Panc1 (cell line): ENCODE measurements at regions not wholly inside any gene's neighbourhood (a gene's known extent, or its start where the extent isn't known, plus 50 kb on each side); places are given as distances from the start of the nearest gene placed in this dataset.

Source experiments
- ATAC-seq: fragments of 200-7000 bp; cut with Tn5 transposase; 2 replicates; pipeline ENCODE4 v1.9.1; 2020; ENCODE audit warnings: mild to moderate bottlenecking, moderate library complexity
- BruUV-seq: library from RNA; stranded (reverse); fragments of 400-500 nt; replicated peaks from 2 replicates; lab custom pipeline; 2021; lab: Mats Ljungman, UMichigan
- CTCF ChIA-PET: fragments of 300-600 bp; sonication (Branson Sonifier 250); formaldehyde crosslinking; loops from one replicate; lab custom pipeline; 2022; ENCODE audit warnings: antibody characterized with exemption; lab: Charles Lee
- POLR2A ChIA-PET: fragments of 300-600 bp; sonication (Branson Sonifier 250); formaldehyde crosslinking; loops from one replicate; lab custom pipeline; 2022; ENCODE audit warnings: antibody characterized with exemption; lab: Charles Lee
- DNase-seq: peaks from one replicate; pipeline ENCODE4 v3.0.0-alpha.2; 2010; ENCODE audit warnings: low read depth, low spot score
- H3K27ac ChIP-seq: 2 replicates; pipeline ENCODE4 v1.5.1; 2011; ENCODE audit warnings: mild to moderate bottlenecking, low read length, inconsistent platforms
- H3K27me3 ChIP-seq: fragments of 200-500 bp; sonication (Bioruptor generic); 2 replicates; pipeline ENCODE4 v1.6.0; 2014; ENCODE audit warnings: low read length, inconsistent platforms; ENCODE audit not compliant: control insufficient read depth, insufficient read depth
- H3K36me3 ChIP-seq: fragments of 200-500 bp; sonication (Bioruptor generic); 2 replicates; pipeline ENCODE4 v1.5.1; 2014; ENCODE audit warnings: inconsistent platforms, mild to moderate bottlenecking, low read length, moderate library complexity; ENCODE audit not compliant: control insufficient read depth, insufficient read depth
- H3K4me1 ChIP-seq: 2 replicates; pipeline ENCODE4 v1.5.1; 2011; ENCODE audit warnings: inconsistent platforms, mild to moderate bottlenecking, low read length, moderate library complexity; ENCODE audit not compliant: control insufficient read depth, insufficient read depth
- H3K4me3 ChIP-seq, 2 experiments: 2 replicates each; pipeline ENCODE4 v1.5.1; 2011 to 2012; ENCODE audit warnings: low read depth in 2 of 2, low read length in 2 of 2, mild to moderate bottlenecking in 2 of 2, inconsistent platforms in 1 of 2, moderate library complexity in 1 of 2
- H3K9me3 ChIP-seq: fragments of 200-500 bp; sonication (Bioruptor generic); 2 replicates; pipeline ENCODE4 v1.5.1; 2014; ENCODE audit warnings: low read depth, mild to moderate bottlenecking, inconsistent platforms, low read length, moderate library complexity; ENCODE audit not compliant: control insufficient read depth, insufficient read depth
- POLR2AphosphoS5 ChIP-seq: IDR thresholded peaks from 2 replicates; pipeline ENCODE4 v1.6.1; 2012; ENCODE audit warnings: mild to moderate bottlenecking, low read depth, low read length, moderate library complexity
- SIN3A ChIP-seq: IDR thresholded peaks from 2 replicates; pipeline ENCODE4 v1.6.1; 2012; ENCODE audit warnings: low read depth, mild to moderate bottlenecking, low read length, moderate library complexity, borderline replicate concordance; ENCODE audit not compliant: insufficient read depth
- TCF7L2 ChIP-seq: IDR thresholded peaks from 2 replicates; pipeline ENCODE4 v1.6.1; 2011; ENCODE audit warnings: mild to moderate bottlenecking, low read depth, low read length, inconsistent platforms
- in situ Hi-C: cut with HindIII; loops from 2 replicates; pipeline ENCODE4 v1.10.0; 2016; ENCODE audit warnings: low sequenced_read_pairs, low pct_unique_long_range_greater_than_20kb
- intact Hi-C: fragments of 100-400 bp; cut with micrococcal nuclease; formaldehyde crosslinking; loops from one replicate; pipeline ENCODE4 v1.10.0; 2022; ENCODE audit not compliant: unreplicated experiment
- TF ChIP-seq, protein P1 (sequence below), 2 experiments: IDR thresholded peaks; 2 replicates each; pipeline ENCODE4 v1.6.1; 2011 to 2012; ENCODE audit warnings: low read depth in 2 of 2, control low read depth in 1 of 2, low read length in 1 of 2, mild to moderate bottlenecking in 1 of 2, moderate library complexity in 1 of 2; ENCODE audit not compliant: insufficient read depth in 1 of 2
- TF ChIP-seq, protein P2 (sequence below): fragments of 450-650 bp; IDR thresholded peaks from 2 replicates; pipeline ENCODE4 v1.5.1; 2017; ENCODE audit warnings: mild to moderate bottlenecking

- POLR2A ChIA-PET: no interaction called here
- no peaks in the 10 kb centered on the region for H3K36me3 ChIP-seq
- H3K4me3 ChIP-seq: no peak overlapping the region
- no peak for ATAC-seq
- TF ChIP-seq, protein P1, sequence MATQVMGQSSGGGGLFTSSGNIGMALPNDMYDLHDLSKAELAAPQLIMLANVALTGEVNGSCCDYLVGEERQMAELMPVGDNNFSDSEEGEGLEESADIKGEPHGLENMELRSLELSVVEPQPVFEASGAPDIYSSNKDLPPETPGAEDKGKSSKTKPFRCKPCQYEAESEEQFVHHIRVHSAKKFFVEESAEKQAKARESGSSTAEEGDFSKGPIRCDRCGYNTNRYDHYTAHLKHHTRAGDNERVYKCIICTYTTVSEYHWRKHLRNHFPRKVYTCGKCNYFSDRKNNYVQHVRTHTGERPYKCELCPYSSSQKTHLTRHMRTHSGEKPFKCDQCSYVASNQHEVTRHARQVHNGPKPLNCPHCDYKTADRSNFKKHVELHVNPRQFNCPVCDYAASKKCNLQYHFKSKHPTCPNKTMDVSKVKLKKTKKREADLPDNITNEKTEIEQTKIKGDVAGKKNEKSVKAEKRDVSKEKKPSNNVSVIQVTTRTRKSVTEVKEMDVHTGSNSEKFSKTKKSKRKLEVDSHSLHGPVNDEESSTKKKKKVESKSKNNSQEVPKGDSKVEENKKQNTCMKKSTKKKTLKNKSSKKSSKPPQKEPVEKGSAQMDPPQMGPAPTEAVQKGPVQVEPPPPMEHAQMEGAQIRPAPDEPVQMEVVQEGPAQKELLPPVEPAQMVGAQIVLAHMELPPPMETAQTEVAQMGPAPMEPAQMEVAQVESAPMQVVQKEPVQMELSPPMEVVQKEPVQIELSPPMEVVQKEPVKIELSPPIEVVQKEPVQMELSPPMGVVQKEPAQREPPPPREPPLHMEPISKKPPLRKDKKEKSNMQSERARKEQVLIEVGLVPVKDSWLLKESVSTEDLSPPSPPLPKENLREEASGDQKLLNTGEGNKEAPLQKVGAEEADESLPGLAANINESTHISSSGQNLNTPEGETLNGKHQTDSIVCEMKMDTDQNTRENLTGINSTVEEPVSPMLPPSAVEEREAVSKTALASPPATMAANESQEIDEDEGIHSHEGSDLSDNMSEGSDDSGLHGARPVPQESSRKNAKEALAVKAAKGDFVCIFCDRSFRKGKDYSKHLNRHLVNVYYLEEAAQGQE (IDR thresholded peaks at IDR 0.05; ENCODE audit: insufficient read depth in 1 of 2, low read depth in 2 of 2, low read length in 1 of 2): no peak
- TF ChIP-seq TCF7L2 (no peak), SIN3A (no peak), POLR2AphosphoS5 (no peak)
- no peaks in the 10 kb centered on the region for H3K9me3 ChIP-seq
- intact Hi-C loops: no loop called here
- no TSS peak for BruUV-seq
- no peak for DNase-seq
- CTCF ChIA-PET: no interaction called here
- H3K27ac ChIP-seq: no peak overlapping the region
- H3K27me3 ChIP-seq: no peaks in the 10 kb centered on the region; the same call in 1 of the 2 replicates
- in situ Hi-C loops: no loop called here
- H3K4me1 ChIP-seq: no peaks in the 10 kb centered on the region
These were observed 182.7 kb upstream of the EEA1 start for GRCh38 chr12:93111773-93112172.

DNA sequence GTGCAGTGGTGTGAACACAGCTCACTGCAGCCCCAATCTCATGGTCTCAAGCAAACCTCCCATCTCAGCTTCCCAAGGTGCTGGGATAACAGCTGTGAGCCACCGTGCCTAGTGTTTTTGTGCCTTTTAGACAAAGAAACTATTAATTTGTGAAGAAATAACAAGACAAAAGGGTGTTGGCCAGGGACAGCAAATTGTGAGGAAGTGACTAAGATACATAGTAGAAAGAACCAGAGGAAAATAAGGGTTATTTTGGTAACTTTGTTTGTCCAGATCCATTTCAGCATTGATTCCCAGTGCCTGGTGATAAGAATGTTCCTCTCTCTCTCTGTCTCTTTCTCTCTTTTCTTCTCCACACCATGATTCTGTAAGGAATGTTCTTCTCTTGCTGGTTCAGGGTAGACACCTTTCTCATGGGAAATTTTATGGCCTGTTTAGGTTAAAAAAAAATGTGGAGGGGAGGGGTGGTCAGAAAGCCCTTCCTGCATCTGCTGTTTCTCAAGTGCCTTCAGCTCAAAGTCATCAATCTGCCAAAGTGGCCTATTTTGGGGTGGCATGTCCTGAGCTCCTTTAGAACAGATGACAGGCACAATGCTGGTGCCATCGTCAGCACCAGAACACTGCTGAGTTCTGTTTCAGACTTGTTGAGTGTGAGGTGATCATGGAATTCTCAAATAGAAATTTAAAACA lies 184.4 kb upstream of the EEA1 start:
- no peak for ATAC-seq
- ChIA-PET POLR2A (interaction anchor here (0.6 kb wide), 1 partner anchor 123 kb away, joined by 3 read pairs; no protein-coding TSS in a partner anchor), CTCF (no interaction called here)
- Histone ChIP-seq H3K4me3 (no peak overlapping the region), H3K9me3 (no peaks in the 10 kb centered on the region), H3K36me3 (no peaks in the 10 kb centered on the region), H3K4me1 (no peaks in the 10 kb centered on the region), H3K27me3 (no peaks in the 10 kb centered on the region; the same call in 1 of the 2 replicates), H3K27ac (no peak overlapping the region)
- TF ChIP-seq SIN3A: no peak
- TF ChIP-seq, protein P1 (IDR thresholded peaks at IDR 0.05; ENCODE audit: insufficient read depth in 1 of 2, low read depth in 2 of 2, low read length in 1 of 2): no peak
- no peak for TF ChIP-seq POLR2AphosphoS5
- TF ChIP-seq, protein P2, sequence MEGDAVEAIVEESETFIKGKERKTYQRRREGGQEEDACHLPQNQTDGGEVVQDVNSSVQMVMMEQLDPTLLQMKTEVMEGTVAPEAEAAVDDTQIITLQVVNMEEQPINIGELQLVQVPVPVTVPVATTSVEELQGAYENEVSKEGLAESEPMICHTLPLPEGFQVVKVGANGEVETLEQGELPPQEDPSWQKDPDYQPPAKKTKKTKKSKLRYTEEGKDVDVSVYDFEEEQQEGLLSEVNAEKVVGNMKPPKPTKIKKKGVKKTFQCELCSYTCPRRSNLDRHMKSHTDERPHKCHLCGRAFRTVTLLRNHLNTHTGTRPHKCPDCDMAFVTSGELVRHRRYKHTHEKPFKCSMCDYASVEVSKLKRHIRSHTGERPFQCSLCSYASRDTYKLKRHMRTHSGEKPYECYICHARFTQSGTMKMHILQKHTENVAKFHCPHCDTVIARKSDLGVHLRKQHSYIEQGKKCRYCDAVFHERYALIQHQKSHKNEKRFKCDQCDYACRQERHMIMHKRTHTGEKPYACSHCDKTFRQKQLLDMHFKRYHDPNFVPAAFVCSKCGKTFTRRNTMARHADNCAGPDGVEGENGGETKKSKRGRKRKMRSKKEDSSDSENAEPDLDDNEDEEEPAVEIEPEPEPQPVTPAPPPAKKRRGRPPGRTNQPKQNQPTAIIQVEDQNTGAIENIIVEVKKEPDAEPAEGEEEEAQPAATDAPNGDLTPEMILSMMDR: no peak
- no peak for TF ChIP-seq TCF7L2
- intact Hi-C loops: no loop called here
- in situ Hi-C loops: no loop called here
- no peak for DNase-seq
- no TSS peak for BruUV-seq
